ENCODE measurements at regions not wholly inside any gene's neighbourhood (a gene's known extent, or its start where the extent isn't known, plus 50 kb on each side); places are given as distances from the start of the nearest gene placed in this dataset.

DNA sequence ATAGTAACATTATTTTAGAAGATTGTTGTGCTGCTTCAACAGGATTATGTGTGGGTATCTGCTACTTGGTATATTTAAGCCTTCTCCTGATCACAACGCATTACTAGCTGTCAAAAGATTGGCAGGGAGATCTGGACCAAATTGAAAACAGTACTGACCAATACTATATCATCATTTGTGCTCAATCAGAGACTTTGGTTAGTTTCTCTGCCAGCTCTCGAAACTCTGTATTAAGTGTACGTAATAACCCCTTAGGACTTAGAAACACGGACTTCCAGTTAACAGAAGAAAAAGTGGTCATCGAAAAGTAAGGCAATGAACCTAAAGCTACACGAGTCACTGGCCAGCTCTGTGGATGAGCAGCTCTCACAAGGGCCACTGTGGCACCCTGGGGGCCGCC, 146.0 kb downstream of the EVX1 start:
- TF ChIP-seq SMC3 (IDR thresholded peaks at IDR 0.05; ENCODE audit: low read depth, low read length) (no peak), GATA2 (CRISPR knock-in tag; IDR thresholded peaks at IDR 0.05) (no peak), RCOR1 (IDR thresholded peaks at IDR 0.05; ENCODE audit: low read length) (no peak), NFIC (IDR thresholded peaks at IDR 0.05; ENCODE audit: borderline replicate concordance) (no peak), FOXM1 (IDR thresholded peaks at IDR 0.05; ENCODE audit: low read depth) (no peak), JUND (IDR thresholded peaks at IDR 0.05) (no peak), NRF1 (IDR thresholded peaks at IDR 0.05; ENCODE audit: low read depth, low read length) (no peak), EZH2phosphoT487 (IDR thresholded peaks at IDR 0.05; ENCODE audit: borderline replicate concordance, low read depth) (no peak), CHD2 (IDR thresholded peaks at IDR 0.05; ENCODE audit: low read length, partially characterized antibody) (no peak), POLR2AphosphoS5 (IDR thresholded peaks at IDR 0.05; ENCODE audit: low read depth, low read length) (no peak)
- TF ChIP-seq, protein P1, sequence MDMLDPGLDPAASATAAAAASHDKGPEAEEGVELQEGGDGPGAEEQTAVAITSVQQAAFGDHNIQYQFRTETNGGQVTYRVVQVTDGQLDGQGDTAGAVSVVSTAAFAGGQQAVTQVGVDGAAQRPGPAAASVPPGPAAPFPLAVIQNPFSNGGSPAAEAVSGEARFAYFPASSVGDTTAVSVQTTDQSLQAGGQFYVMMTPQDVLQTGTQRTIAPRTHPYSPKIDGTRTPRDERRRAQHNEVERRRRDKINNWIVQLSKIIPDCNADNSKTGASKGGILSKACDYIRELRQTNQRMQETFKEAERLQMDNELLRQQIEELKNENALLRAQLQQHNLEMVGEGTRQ (IDR thresholded peaks at IDR 0.05; ENCODE audit: borderline replicate concordance, low read depth, low read length) = no peak
- Histone ChIP-seq H3K4me3 (ENCODE audit: low read depth in 2 of 2, low read length in 1 of 2) (no peak overlapping the region), H3K9ac (no peak overlapping the region), H3K27ac (ENCODE audit: low read depth in 2 of 2, low read length in 1 of 2) (no peak overlapping the region), H3F3A (replicated peaks; ENCODE audit: insufficient read depth) (no peaks in the 10 kb centered on the region), H3K4me2 (no peak overlapping the region), H3K79me2 (ENCODE audit: insufficient read depth) (no peaks in the 10 kb centered on the region), H3K36me3 (replicated peaks in 1 of 2; ENCODE audit: control insufficient read depth in 1 of 2, insufficient read depth in 2 of 2, low read length in 1 of 2) (no peaks in the 10 kb centered on the region), H3K27me3 (ENCODE audit: insufficient read depth) (peaks cover 11% of the 10 kb centered on the region; the same call in 1 of the 2 replicates), H2AFZ (ENCODE audit: low read depth) (no peak overlapping the region), H3K9me2 (no peaks in the 10 kb centered on the region; the same call in 1 of the 2 replicates), H3K9me3 (no peaks in the 10 kb centered on the region), H3K4me1 (ENCODE audit: control insufficient read depth in 1 of 2, insufficient read depth in 2 of 2, low read depth in 1 of 2, low read length in 1 of 2) (no peaks in the 10 kb centered on the region), H4K20me1 (ENCODE audit: insufficient read depth) (no peaks in the 10 kb centered on the region)
- CTCF ChIA-PET = interaction anchor here (1.0 to 1.2 kb wide), 2 partner anchors 10 to 188 kb away, joined by 4 read pairs; no protein-coding TSS in a partner anchor
- 19% methylated on average over 7 of the region's 7 CpGs for WGBS (ENCODE audit: low lambda C conversion rate)
- no peak for DNase-seq
- POLR2A ChIA-PET = no interaction called here

DNA sequence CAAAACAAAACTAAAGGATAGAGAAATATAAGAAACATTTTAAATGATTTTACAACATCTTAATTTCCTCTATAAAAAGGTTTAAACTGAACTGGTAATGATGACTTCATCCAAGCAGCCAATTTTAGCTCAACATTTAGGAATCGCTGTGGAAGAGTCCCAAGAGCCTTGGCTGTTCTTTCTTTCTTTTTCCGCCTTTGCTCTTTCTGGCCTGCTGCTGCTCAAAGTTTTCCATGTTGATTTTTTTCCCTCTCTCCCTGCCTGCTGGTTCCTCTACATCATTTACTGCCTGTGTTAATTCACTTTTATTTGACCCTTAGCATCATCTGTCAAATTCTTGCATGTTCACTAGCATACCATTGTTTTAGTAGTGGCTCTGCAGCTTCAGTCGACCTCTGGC, 146.9 kb downstream of the EVX1 start:
- DNase-seq = no peak
- Histone ChIP-seq H3K36me3 (replicated peaks in 1 of 2; ENCODE audit: control insufficient read depth in 1 of 2, insufficient read depth in 2 of 2, low read length in 1 of 2) (no peaks in the 10 kb centered on the region), H3K79me2 (ENCODE audit: insufficient read depth) (no peaks in the 10 kb centered on the region), H3K4me1 (ENCODE audit: control insufficient read depth in 1 of 2, insufficient read depth in 2 of 2, low read depth in 1 of 2, low read length in 1 of 2) (no peaks in the 10 kb centered on the region), H2AFZ (ENCODE audit: low read depth) (no peak overlapping the region), H3K4me2 (no peak overlapping the region), H3K4me3 (ENCODE audit: low read depth in 2 of 2, low read length in 1 of 2) (no peak overlapping the region), H3K27ac (ENCODE audit: low read depth in 2 of 2, low read length in 1 of 2) (no peak overlapping the region), H3K9me3 (no peaks in the 10 kb centered on the region), H3F3A (replicated peaks; ENCODE audit: insufficient read depth) (no peaks in the 10 kb centered on the region), H3K27me3 (ENCODE audit: insufficient read depth) (peaks cover 11% of the 10 kb centered on the region; the same call in 1 of the 2 replicates), H3K9ac (no peak overlapping the region), H3K9me2 (no peaks in the 10 kb centered on the region), H4K20me1 (ENCODE audit: insufficient read depth) (no peaks in the 10 kb centered on the region)
- 50% methylated on average over 3 of the region's 3 CpGs for WGBS (ENCODE audit: low lambda C conversion rate)
- TF ChIP-seq GABPA (IDR thresholded peaks at IDR 0.05; ENCODE audit: low read depth) (no peak), RFX5 (IDR thresholded peaks at IDR 0.05; ENCODE audit: low read length) (no peak), SMC3 (IDR thresholded peaks at IDR 0.05; ENCODE audit: low read depth, low read length) (no peak), CHD2 (IDR thresholded peaks at IDR 0.05; ENCODE audit: low read length, partially characterized antibody) (no peak), ELF1 (IDR thresholded peaks at IDR 0.05) (no peak), EZH2phosphoT487 (IDR thresholded peaks at IDR 0.05; ENCODE audit: borderline replicate concordance, low read depth) (no peak), NRF1 (IDR thresholded peaks at IDR 0.05; ENCODE audit: low read depth, low read length) (no peak)
- TF ChIP-seq, protein P2, sequence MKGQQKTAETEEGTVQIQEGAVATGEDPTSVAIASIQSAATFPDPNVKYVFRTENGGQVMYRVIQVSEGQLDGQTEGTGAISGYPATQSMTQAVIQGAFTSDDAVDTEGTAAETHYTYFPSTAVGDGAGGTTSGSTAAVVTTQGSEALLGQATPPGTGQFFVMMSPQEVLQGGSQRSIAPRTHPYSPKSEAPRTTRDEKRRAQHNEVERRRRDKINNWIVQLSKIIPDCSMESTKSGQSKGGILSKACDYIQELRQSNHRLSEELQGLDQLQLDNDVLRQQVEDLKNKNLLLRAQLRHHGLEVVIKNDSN (IDR thresholded peaks at IDR 0.05; ENCODE audit: borderline replicate concordance, low read depth) = no peak
- TF ChIP-seq, protein P3, sequence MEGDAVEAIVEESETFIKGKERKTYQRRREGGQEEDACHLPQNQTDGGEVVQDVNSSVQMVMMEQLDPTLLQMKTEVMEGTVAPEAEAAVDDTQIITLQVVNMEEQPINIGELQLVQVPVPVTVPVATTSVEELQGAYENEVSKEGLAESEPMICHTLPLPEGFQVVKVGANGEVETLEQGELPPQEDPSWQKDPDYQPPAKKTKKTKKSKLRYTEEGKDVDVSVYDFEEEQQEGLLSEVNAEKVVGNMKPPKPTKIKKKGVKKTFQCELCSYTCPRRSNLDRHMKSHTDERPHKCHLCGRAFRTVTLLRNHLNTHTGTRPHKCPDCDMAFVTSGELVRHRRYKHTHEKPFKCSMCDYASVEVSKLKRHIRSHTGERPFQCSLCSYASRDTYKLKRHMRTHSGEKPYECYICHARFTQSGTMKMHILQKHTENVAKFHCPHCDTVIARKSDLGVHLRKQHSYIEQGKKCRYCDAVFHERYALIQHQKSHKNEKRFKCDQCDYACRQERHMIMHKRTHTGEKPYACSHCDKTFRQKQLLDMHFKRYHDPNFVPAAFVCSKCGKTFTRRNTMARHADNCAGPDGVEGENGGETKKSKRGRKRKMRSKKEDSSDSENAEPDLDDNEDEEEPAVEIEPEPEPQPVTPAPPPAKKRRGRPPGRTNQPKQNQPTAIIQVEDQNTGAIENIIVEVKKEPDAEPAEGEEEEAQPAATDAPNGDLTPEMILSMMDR (IDR thresholded peaks at IDR 0.05) = no peak
- TF ChIP-seq, protein P4, sequence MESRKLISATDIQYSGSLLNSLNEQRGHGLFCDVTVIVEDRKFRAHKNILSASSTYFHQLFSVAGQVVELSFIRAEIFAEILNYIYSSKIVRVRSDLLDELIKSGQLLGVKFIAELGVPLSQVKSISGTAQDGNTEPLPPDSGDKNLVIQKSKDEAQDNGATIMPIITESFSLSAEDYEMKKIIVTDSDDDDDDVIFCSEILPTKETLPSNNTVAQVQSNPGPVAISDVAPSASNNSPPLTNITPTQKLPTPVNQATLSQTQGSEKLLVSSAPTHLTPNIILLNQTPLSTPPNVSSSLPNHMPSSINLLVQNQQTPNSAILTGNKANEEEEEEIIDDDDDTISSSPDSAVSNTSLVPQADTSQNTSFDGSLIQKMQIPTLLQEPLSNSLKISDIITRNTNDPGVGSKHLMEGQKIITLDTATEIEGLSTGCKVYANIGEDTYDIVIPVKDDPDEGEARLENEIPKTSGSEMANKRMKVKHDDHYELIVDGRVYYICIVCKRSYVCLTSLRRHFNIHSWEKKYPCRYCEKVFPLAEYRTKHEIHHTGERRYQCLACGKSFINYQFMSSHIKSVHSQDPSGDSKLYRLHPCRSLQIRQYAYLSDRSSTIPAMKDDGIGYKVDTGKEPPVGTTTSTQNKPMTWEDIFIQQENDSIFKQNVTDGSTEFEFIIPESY (IDR thresholded peaks at IDR 0.05; ENCODE audit: borderline replicate concordance, low read depth) = no peak
- ChIA-PET POLR2A (no interaction called here), CTCF (no interaction called here)

All from SK-N-SH (cell line).